ENCODE measurements at regions not wholly inside any gene's neighbourhood (a gene's known extent, or its start where the extent isn't known, plus 50 kb on each side); places are given as distances from the start of the nearest gene placed in this dataset.

GRCh38 chr6:153564803-153565202 is 433.7 kb upstream of the RGS17 start:
- no peak overlapping the region for H3K9ac ChIP-seq
- H3K4me3 Mint-ChIP-seq, result no peak overlapping the region
- DNase-seq (ENCODE audit: low spot score), result no peak
- no peaks in the 10 kb centered on the region for H3K4me1 Mint-ChIP-seq
- H3K9me3 Mint-ChIP-seq, result no peaks in the 10 kb centered on the region
- H3K36me3 ChIP-seq, result no peaks in the 10 kb centered on the region
- H3K27ac Mint-ChIP-seq, result no peak overlapping the region
- H3K27me3 ChIP-seq, result no peaks in the 10 kb centered on the region
- no peaks in the 10 kb centered on the region for H3F3A ChIP-seq (ENCODE audit: low read depth)
- no peaks in the 10 kb centered on the region for H3K36me3 Mint-ChIP-seq
- no peaks in the 10 kb centered on the region for H4K20me1 ChIP-seq (ENCODE audit: low read depth)
- no peaks in the 10 kb centered on the region for H3K9me3 ChIP-seq (ENCODE audit: low read depth)
- H3K27me3 Mint-ChIP-seq (ENCODE audit: insufficient read depth, low read depth), result no peaks in the 10 kb centered on the region
- no peaks in the 10 kb centered on the region for H3K79me2 ChIP-seq (ENCODE audit: low read depth)
- TF ChIP-seq EZH2phosphoT487 (IDR thresholded peaks at IDR 0.05), result no peak
- TF ChIP-seq CTCF (IDR thresholded peaks at IDR 0.05), result no peak
- TF ChIP-seq EZH2 (IDR thresholded peaks at IDR 0.05), result no peak
- H3K4me2 ChIP-seq, result no peak overlapping the region
- no peak overlapping the region for H3K27ac ChIP-seq
- no peak overlapping the region for H3K4me3 ChIP-seq
- no peak overlapping the region for H2AFZ ChIP-seq (replicated peaks)
- H3K4me1 ChIP-seq, result no peaks in the 10 kb centered on the region

- Mint-ChIP-seq H3K4me3 (no peak overlapping the region), H3K27me3 (ENCODE audit: insufficient read depth, low read depth) (no peaks in the 10 kb centered on the region), H3K9me3 (no peaks in the 10 kb centered on the region), H3K4me1 (no peaks in the 10 kb centered on the region), H3K36me3 (no peaks in the 10 kb centered on the region), H3K27ac (no peak overlapping the region)
- Histone ChIP-seq H3K4me2 (no peak overlapping the region), H3F3A (ENCODE audit: low read depth) (no peaks in the 10 kb centered on the region), H3K27me3 (no peaks in the 10 kb centered on the region), H3K36me3 (no peaks in the 10 kb centered on the region), H3K27ac (no peak overlapping the region), H2AFZ (replicated peaks) (no peak overlapping the region), H3K4me1 (no peaks in the 10 kb centered on the region), H3K4me3 (no peak overlapping the region), H3K9me3 (ENCODE audit: low read depth) (no peaks in the 10 kb centered on the region), H4K20me1 (ENCODE audit: low read depth) (no peaks in the 10 kb centered on the region), H3K79me2 (ENCODE audit: low read depth) (no peaks in the 10 kb centered on the region), H3K9ac (no peak overlapping the region)
- no peak for TF ChIP-seq EZH2phosphoT487 (IDR thresholded peaks at IDR 0.05)
- TF ChIP-seq CTCF (IDR thresholded peaks at IDR 0.05), result peak; percentile 21
- TF ChIP-seq EZH2 (IDR thresholded peaks at IDR 0.05), result no peak
- DNase-seq (ENCODE audit: low spot score), result no peak
Observed at GRCh38 chr6:153563001-153563400, 431.9 kb upstream of the RGS17 start.

DNA sequence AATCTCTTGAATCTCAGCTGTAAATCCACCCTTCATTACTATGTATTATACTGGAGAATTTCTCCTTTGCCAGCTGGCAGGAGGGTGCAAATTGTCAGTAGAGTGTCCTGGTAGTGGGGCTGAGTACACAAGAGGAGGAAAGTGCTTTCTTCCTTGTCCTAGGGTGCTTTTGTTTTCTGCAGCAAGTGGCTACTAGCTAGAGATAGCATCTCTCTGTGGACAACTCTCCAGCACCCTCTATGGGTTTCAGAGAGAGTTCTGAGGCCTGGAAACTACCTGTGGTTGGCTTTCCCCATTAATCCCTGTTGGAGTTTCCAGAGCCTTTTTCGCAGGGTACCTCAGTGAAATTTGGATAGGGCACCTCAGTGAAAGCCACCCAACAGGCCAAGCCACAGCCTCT is 422.5 kb upstream of the RGS17 start:
- H3F3A ChIP-seq (ENCODE audit: low read depth), result no peaks in the 10 kb centered on the region
- no peak overlapping the region for H3K4me2 ChIP-seq
- no peaks in the 10 kb centered on the region for H4K20me1 ChIP-seq (ENCODE audit: low read depth)
- H3K9me3 ChIP-seq (ENCODE audit: low read depth), result no peaks in the 10 kb centered on the region
- Mint-ChIP-seq H3K9me3 (no peaks in the 10 kb centered on the region), H3K27ac (no peak overlapping the region), H3K27me3 (ENCODE audit: insufficient read depth, low read depth) (peaks cover 4% of the 10 kb centered on the region), H3K4me3 (no peak overlapping the region), H3K36me3 (no peaks in the 10 kb centered on the region), H3K4me1 (no peaks in the 10 kb centered on the region)
- H3K9ac ChIP-seq, result no peak overlapping the region
- H2AFZ ChIP-seq (replicated peaks), result peak overlapping the region; percentile 95
- TF ChIP-seq CTCF (IDR thresholded peaks at IDR 0.05) (peak; percentile 65), EZH2phosphoT487 (IDR thresholded peaks at IDR 0.05) (no peak)
- DNase-seq (ENCODE audit: low spot score), result peak; percentile 72
- H3K27me3 ChIP-seq, result no peaks in the 10 kb centered on the region
- H3K4me3 ChIP-seq, result no peak overlapping the region
- no peaks in the 10 kb centered on the region for H3K4me1 ChIP-seq
- H3K36me3 ChIP-seq, result no peaks in the 10 kb centered on the region
- no peak overlapping the region for H3K27ac ChIP-seq
- H3K79me2 ChIP-seq (ENCODE audit: low read depth), result no peaks in the 10 kb centered on the region

GRCh38 chr6:153539602-153540001 is 408.5 kb upstream of the RGS17 start:
- Mint-ChIP-seq H3K9me3 (peaks cover 2% of the 10 kb centered on the region), H3K36me3 (no peaks in the 10 kb centered on the region), H3K27ac (no peak overlapping the region), H3K4me3 (no peak overlapping the region), H3K4me1 (no peaks in the 10 kb centered on the region), H3K27me3 (ENCODE audit: insufficient read depth, low read depth) (no peaks in the 10 kb centered on the region)
- Histone ChIP-seq H4K20me1 (ENCODE audit: low read depth) (no peaks in the 10 kb centered on the region), H3K4me3 (no peak overlapping the region), H2AFZ (replicated peaks) (no peak overlapping the region), H3K4me1 (no peaks in the 10 kb centered on the region), H3K79me2 (ENCODE audit: low read depth) (no peaks in the 10 kb centered on the region), H3K9ac (no peak overlapping the region), H3F3A (ENCODE audit: low read depth) (no peaks in the 10 kb centered on the region), H3K27me3 (no peaks in the 10 kb centered on the region), H3K27ac (no peak overlapping the region), H3K9me3 (ENCODE audit: low read depth) (no peaks in the 10 kb centered on the region), H3K36me3 (no peaks in the 10 kb centered on the region), H3K4me2 (no peak overlapping the region)
- TF ChIP-seq EZH2 (IDR thresholded peaks at IDR 0.05), result no peak
- no peak for TF ChIP-seq CTCF (IDR thresholded peaks at IDR 0.05)
- TF ChIP-seq EZH2phosphoT487 (IDR thresholded peaks at IDR 0.05), result no peak
- DNase-seq (ENCODE audit: low spot score), result no peak

Measured in neural progenitor cell (in vitro differentiated cells).